Stimulated activated CD4-positive, alpha-beta T cell treated with anti-CD3 and anti-CD28 coated beads, Interleukin-4, amount 100 ng/mL, for 48 hours (primary cell): ENCODE measurements at regions not wholly inside any gene's neighbourhood (a gene's known extent, or its start where the extent isn't known, plus 50 kb on each side); places are given as distances from the start of the nearest gene placed in this dataset.

Source experiments
- DNase-seq, 2 donors: peaks; one replicate each; pipeline ENCODE4 v3.0.0-alpha.2; 2020; ENCODE audit warnings: low read depth in 2 of 2

DNA sequence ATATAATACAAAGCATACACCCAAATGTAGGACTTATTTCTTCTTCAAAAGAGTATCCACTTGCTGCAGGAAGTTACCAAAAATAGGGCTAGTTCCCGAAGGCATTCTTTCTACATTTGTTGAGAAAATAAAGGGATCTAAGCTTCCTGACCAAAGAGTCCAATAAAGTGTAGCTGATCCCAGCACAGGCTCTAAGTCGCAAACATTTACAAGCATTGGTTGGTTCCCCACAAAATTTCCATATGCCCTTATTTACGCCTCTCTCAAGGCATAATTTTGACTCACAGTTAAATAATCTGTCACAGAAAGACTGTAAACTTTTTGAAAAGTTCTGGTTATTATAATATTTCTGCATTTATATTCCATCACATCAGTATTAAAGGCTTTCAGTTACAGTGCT, 1520.1 kb upstream of the ZEB2 start:
- DNase-seq = no peak

DNA sequence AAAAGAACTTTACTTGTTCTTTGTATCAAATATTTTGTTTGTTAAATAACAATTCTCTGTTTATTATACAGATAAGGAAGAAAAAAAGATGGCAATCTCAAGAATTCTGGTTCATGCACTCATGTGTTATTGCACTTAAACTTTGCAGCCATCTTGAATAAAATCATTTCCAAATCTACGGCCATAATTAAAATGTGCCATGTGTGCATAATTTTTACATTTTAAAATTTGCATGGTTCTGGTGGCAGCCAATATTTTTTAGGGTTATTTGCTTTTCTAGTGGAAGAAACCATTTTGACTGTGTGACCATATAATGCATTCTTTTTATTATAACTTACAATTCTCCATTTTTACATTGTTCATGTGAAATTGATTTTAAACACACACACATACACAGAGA, 1518.1 kb upstream of the ZEB2 start:
- DNase-seq = no peak

DNA sequence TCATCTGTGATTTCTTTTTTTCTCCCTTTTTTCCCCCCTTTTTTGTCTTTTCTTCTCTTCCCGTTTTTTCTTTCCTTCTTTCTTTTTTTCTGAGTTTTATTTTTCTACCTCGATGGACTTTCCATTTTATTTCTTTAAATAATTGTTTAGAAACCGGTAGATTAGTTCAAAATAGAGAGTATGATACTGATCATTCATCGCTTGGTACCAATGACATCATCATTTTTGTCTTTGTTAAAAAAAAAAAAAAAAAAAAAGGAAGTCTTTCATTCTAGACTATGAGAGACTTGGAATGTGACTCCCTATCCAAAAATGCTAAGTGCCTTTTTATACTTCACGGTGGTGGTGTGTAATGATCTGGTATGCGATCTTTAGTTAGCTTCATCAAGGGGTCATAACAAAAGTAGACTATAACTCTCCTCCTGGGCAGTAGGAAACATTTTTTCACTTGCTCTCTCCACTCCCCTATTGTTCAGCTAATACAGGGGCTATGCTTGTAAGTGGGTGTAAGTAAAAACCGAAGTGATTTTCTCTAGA, 1517.5 kb upstream of the ZEB2 start:
- DNase-seq = no peak

DNA sequence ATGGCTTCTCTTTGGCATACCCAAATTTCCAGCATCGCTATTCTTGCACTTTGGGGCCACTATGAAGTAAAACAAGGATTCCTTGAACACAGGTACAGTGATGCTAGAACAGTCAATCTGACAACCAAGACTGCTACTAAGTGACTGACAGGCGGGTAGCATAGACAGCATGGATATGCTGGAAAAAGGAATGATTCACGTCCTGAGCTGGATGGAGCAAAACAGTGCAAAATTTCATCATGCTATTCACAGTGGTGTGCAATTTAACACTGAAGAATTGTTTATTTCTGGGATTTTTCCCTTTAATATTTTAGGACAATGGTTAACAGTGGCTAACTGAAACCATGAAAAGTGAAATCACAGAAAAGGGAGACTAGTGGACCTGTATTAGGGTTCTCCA, 1511.2 kb upstream of the ZEB2 start:
- no peak for DNase-seq

DNA sequence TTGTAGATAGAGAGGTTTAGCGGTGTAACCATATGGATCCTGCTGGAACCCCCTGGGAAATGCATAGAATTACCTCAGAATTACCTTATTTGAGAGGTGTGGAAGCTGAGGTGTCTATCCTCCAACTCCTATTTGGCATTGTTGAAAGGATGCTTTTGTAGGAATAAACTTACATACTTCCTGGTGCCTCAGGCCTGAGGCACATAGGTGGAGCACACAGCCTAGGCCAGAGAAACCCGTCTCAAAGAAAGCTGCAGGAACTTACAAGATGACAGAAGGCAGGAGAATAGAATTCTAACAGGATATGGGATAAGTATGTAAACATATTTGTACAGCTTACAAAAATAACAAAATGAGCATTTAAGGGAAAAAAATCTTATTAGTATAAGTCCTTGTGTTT, 1507.2 kb upstream of the ZEB2 start:
- no peak for DNase-seq

DNA sequence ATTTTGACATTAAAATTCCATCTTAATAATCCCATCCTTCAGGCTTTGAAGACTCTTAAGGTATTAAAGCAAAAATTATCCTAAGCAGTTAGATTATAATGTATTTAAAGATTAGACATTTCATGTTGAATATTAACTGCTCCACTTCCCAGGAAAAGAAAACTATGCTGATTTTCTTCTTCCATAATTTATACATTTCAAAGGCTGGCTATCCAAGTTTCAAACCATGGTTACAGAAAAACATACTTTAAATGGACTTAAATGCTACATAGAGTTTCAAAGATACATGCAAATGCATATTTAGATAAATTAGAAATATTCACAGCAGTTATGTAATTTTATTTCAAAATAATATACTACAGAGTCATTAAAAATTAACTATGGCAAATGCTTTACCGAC, 1505.6 kb upstream of the ZEB2 start:
- no peak for DNase-seq

DNA sequence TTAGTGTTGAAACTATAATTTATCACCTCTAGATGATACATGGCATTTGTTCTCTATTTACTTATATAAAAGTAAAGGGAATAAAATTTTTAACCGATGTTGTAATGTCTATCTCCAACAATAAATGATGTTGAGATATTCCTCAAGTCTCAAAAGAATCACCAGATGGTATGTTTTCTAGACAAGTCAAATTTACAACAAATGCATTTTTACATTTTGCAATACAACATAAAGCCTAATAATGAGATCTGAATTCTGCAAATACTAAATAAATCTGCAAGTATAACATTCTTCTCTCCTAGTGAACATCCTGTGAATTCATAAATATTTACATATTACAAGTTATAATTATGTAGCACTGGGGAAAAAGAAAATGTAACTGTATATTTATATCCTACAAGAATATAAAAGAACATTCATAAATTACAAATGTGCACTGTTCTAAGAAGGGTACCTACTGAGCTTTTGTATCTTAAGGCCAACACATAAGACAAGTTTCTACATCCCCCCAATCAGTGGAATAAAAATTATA, 1504.4 kb upstream of the ZEB2 start:
- no peak for DNase-seq

DNA sequence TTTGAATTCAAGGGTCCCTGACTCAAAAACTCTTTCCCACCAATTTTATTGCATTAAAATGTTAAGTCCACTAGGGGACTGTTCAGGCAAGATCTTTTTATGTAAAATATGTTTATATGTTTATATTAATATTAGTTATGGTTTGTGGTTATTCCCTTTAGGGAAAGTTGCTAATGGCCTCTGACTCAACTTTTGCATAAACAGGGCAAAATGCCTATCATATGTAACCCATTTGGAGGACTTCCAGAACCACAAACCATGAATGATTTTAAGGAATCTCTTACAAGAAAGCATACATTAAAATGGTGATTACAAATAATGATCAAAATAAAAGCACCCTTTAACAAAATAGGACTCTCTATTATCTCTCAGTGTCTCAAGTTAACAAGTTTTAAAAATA, 1484.5 kb upstream of the ZEB2 start:
- DNase-seq = no peak

DNA sequence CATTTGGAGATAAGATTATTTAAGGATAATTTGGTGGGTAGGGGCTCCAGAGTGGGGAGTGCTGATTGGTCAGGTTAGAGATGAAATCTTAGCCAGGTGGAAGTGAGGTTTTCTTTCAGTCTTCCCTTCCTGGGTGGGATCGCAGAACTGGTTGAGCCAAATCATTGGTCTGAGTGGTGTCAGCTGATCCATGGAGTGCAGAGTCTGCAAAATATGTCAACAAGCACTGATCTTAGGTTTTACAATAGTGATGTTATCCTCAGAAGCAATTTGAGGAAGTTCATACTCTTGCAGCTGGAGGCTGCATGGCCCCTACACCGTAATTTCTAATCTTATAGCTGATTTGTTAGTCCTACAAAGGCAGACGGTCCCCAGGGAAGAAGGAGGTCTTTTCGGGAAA, 1483.4 kb upstream of the ZEB2 start:
- DNase-seq = no peak

DNA sequence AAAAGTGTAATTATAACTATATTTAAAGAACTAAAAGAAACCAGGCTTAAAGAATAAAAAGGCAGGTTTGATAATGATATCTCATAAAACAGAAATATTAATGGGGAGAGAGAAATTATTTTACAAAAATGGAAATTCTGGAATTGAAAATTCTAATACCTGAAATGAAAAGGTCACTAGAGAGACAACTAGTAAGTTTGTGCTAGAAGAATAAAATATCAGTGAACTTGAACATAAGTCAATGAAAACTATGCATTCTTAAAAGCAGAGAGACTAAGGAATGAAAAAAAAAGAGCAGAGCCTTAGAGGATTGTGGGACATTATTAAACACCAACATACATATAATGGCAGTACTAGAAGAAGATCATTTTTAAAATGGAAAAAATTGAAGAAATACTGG, 1475.0 kb upstream of the ZEB2 start:
- DNase-seq = no peak

DNA sequence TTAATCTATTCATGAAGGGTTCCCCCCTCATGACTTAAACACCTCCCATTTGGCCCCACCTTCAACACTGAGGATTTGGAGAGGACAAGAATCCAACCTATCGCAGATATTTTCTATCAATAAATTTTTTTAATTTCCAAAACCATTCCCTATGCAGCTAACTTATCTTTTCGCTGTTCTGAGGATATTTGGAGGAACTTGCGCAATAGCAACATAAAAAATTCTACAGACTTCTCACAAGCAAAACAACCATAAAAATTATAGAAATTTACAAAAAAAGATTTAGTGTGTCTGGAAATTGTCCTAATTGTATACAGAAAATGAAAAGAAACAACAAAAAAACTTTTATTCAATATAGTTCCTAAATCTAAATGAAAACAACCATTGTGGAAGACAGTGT, 1472.7 kb upstream of the ZEB2 start:
- no peak for DNase-seq

DNA sequence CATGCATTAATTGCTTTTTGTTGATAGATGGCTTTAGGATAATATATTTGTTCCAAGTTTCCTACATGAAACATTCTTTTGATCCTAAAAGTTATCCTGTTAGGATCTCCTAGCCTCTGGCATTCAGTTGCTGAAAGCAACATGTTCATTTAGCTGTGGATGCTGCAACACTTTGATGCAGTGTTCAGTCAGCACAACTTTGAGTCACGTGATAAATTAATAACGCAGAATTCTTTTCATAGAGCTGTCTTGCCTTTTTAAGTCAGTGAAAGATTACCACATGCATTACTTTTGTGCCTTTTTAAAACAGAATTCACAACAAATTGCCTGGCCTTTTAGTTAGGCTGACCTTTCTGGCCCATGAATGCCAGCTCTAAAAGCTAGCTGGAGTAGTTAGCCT, 1467.9 kb upstream of the ZEB2 start:
- DNase-seq = no peak

DNA sequence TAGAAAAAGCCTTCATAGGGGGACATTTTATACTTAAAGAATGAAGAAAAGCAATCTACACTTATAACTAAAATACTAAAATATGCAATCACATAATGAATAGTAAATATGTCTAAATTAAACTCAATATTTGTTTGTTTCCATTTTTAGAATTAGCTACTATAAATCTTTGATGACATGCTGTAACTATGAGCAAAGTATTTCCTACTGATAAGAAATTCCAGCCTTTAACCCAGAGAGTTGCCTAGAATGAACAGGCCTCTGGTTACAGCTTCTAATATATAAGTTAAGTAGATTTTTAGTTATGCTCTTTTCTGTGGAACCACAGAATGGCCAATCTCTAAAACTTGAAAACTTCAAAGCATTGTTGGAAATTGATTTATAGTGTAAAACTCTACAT, 1465.6 kb upstream of the ZEB2 start:
- no peak for DNase-seq

DNA sequence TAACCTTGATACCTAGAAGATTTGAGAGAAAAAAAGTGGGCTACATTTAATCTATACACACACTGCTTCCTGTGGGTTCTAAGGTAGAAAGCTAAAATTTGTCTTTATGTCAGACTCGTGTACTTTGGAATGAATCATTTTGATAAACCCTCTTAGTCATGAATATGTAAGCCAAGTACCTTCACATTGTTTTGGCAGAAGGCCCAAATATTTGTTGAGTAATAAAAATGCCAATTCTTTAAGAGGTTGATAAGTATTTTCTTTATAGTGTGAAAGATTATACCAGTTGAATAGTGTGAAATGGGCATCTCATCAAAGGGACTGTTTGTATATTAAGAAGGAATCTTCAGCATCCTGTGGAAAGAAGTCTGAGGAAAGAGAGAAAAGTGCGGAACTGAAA, 1464.7 kb upstream of the ZEB2 start:
- no peak for DNase-seq

DNA sequence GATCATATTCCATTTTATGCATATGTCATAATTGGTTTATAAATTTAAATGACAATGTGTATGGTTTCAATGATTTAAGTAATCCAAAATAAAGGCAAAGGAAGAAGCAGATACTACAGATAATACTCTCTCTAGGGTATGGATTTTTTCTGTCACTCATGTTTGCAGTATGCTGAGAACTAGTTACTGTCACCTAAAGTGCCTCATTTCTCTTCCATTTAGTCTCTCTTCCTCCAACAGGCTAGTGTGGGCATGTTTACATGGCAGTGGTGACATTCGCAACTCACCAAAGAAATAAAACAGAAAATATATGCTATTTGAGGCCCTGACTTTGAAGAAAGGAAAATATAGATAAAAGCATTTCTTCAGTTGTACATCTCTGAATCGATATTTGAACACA, 1460.4 kb upstream of the ZEB2 start:
- no peak for DNase-seq

DNA sequence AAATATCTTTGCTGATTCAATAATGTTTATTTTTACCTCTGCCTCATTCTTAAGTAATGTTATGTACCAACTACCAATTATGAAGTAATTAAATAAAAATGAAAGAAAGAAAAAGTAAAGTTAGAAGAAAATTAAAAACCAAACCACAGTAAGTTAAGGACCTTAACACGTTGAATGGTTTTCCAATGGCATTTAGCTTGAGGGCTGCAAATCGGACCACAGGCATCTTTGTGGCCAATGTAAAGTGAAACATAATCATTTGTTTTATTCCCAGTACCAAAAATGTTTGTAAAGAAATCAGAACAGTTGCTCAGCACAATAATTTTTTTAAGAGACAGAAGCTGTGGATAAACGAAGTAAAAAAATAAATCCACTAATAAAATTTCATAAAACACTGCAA, 1455.5 kb upstream of the ZEB2 start:
- DNase-seq = no peak

DNA sequence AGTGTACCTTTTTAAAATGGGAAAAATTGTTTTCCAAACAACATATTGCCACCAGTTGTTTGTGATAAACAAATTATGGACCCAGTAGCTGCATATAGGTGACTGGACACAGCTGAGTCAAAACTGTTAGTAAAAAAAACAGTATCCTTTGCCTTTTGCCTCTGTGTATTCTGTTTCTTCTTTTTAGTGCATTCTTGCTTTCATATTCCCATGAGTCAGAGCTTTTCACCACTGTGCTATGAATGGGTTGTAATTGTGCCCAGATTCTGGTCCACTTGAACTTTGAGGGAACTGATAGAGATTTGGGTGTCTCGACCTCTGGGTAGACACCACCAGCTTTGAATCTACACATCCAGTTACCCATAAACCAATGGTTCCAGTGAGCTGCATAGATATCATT, 1441.9 kb upstream of the ZEB2 start:
- DNase-seq = no peak

DNA sequence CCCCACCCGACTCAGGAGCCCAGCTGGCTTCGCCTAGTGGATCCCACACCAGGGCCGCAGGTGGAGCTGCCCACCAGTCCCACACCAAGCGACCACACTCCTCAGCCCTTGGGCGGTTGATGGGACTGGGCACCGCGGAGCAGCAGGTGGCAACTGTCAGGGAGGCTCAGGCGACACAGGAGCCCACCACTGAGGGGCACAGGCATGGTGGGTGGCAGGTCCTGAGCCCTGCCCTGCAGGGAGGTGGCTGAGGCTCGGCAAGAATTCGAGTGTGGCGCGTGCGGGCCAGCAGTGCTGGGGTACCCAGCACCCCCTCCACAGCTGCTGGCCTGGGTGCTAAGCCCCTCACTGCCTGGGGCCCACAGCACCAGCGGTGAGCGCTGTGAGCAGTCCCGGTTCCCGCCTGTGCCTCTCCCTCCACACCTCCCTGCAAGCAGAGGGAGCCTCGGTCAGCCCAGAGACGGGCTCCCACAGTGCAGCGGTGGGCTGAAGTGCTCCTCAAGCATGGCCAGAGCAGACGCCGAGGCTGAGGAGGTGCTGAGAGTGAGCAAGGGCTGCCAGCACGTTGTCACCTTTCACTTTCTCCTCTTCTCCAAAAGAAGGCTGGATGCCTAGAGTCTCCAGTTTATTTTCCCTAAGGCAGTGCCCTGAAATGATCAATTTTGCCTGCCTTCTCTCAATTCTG, 1440.7 kb upstream of the ZEB2 start:
- no peak for DNase-seq

DNA sequence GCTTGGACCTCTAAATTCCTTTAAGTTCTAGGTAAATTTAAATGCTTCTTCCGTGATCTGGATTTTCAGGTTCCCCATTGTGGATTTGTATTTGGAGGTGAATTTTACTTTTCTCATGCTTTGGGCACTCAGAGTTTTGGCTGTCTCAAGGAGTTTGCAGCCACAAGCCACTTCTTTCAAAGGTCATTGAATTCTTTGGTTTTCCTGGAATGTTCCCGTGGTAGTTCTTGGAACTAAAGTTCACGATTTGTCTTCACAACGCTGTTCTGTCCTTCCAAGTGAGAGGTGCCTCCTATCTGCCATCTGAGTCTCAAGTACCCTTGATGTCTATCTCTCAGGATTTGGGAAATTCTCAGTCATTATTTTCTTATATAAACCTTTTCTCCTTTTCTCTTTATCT, 1438.7 kb upstream of the ZEB2 start:
- no peak for DNase-seq

DNA sequence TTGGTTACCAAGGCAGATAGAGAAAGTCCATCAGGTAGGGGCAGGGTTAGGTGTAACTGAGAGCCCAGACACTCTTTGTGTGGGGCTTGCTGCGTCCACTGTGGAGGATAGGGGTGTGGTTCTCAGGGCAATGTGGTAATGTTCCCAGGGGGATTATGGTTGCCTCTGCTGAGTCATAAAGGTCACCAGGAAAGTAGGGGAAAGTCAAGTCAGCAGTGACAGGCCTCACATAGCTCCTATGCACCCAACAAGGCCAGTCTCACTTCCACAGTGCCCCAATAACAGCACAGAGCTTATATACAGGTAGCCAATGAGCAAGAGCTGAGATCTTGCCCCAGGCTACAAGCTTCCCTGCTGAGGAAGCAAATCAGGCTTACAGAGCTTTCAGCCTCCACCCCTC, 1438.0 kb upstream of the ZEB2 start:
- no peak for DNase-seq

DNA sequence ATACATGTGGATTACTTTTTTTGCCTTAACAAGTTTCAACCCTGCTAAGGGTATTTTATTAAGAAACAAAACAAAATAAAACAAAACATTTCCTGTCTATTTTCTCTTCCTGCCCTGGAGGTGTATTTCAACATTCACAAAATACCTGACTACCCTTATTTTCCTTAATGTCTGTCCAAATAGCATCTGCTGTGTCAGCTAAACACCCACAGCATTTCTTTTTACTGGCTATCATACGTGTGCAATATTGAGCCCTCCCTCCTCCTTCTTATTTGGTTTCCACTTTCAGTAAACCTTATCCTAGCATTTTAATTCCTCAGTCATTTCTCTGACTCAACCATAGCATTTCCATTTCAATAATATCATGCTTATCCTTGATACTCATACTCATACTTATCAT, 1420.0 kb upstream of the ZEB2 start:
- no peak for DNase-seq

DNA sequence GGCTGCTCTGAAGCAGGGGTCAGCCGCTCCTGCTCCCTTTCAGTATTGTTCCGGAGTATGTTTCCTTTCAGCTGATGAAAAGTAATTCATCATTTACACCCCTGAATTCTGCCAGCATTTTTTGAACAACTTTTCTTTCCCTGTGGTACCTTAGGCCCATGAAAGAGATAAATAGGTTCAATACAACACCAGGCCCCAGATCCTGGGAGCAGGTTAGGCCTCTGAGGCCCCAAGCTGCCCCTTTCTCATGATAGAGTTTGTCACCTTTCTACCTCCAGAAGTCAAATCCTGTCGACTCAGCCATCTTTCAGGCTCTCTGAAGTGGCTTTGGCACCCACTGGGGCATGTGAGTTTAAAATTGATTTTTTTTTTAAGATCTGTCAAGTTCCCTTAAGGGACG, 1415.1 kb upstream of the ZEB2 start:
- no peak for DNase-seq

DNA sequence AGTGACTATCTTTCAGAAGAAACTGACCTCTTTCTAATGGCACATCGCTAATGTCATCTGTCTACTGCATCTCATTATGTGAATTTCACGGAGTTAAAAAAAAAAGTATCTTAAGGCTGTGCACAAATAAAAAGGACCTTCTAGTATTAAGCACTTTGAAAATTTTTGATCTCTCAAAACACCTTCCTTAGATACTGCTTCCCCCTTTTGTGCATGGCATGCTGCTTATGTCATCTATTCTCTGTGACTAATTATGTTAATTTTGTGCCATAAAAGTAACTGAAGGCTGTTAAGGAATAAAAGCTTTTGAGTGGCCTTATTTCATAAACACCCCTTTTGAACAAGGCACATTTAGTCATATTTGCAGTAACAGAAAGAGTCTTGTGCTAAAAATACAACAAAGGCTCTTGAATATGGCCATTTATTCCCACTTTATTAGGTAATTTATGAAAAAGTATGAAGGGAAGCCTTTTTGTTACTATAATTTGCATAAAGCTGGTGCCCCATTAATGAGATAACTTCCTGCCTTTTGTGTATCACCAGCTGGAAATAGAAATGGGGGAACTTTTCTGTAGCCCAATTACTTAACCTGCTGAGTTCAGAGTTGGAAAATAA, 1412.0 kb upstream of the ZEB2 start:
- no peak for DNase-seq

DNA sequence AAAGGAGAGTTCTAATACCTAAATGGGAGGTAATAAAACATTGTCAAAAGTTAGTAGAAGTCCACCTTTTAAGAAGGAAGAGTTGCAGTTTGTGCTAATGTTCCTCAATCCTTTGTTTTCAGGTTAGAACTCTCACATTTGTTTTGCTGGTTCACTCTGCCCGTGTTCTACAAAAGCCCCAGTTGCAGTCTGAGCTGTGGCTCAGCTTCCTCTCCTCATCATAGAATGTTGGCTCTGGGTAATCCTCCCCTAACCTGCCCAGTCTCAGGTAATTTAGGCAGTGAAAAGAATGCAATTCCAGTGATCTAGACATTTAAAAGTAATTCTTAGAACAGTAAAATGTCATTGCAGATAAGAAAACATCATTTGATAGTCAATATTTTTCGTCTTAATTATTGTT, 1410.4 kb upstream of the ZEB2 start:
- no peak for DNase-seq
